ENCODE measurements at regions not wholly inside any gene's neighbourhood (a gene's known extent, or its start where the extent isn't known, plus 50 kb on each side); places are given as distances from the start of the nearest gene placed in this dataset.

DNA sequence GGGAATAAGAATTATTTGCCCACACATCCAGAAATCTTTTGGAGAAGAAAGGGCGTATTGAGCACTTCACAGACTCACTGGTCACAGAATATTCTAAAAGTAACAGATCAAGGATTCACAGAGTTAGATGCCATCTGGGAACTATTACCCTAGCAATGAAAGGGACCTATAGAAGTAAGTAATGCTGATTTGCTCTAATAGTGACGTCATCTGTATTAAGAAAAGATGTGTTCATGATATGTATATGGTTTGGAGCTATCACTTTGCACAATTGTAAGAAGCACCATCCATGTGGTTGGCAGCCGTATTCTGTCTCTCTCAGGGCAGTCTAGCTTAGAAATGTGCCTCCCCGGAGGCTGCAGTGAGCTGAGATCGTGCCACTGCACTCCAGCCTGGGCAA is 52.8 kb upstream of the SV2C start:
- Histone ChIP-seq H3K4me1 (no peaks in the 10 kb centered on the region), H3K27ac (replicated peaks) (no peak overlapping the region), H3K36me3 (no peaks in the 10 kb centered on the region), H3K4me3 (no peak overlapping the region), H3K27me3 (ENCODE audit: low read depth) (no peaks in the 10 kb centered on the region), H3K9me3 (replicated peaks) (peaks cover 3% of the 10 kb centered on the region)
- TF ChIP-seq, protein P1, sequence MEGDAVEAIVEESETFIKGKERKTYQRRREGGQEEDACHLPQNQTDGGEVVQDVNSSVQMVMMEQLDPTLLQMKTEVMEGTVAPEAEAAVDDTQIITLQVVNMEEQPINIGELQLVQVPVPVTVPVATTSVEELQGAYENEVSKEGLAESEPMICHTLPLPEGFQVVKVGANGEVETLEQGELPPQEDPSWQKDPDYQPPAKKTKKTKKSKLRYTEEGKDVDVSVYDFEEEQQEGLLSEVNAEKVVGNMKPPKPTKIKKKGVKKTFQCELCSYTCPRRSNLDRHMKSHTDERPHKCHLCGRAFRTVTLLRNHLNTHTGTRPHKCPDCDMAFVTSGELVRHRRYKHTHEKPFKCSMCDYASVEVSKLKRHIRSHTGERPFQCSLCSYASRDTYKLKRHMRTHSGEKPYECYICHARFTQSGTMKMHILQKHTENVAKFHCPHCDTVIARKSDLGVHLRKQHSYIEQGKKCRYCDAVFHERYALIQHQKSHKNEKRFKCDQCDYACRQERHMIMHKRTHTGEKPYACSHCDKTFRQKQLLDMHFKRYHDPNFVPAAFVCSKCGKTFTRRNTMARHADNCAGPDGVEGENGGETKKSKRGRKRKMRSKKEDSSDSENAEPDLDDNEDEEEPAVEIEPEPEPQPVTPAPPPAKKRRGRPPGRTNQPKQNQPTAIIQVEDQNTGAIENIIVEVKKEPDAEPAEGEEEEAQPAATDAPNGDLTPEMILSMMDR (IDR thresholded peaks at IDR 0.05; ENCODE audit: borderline replicate concordance) = no peak
- intact Hi-C loops (cut with micrococcal nuclease) = no loop called here
- no peak for DNase-seq

GRCh38 chr5:76029739-76030138 is 53.4 kb upstream of the SV2C start:
- H3K27ac ChIP-seq (replicated peaks) = no peak overlapping the region
- peaks cover 3% of the 10 kb centered on the region for H3K9me3 ChIP-seq (replicated peaks)
- no peaks in the 10 kb centered on the region for H3K36me3 ChIP-seq
- intact Hi-C loops (cut with micrococcal nuclease) = no loop called here
- H3K4me1 ChIP-seq = no peaks in the 10 kb centered on the region
- no peak for DNase-seq
- no peaks in the 10 kb centered on the region for H3K27me3 ChIP-seq (ENCODE audit: low read depth)
- TF ChIP-seq, protein P1 (IDR thresholded peaks at IDR 0.05; ENCODE audit: borderline replicate concordance) = no peak
- H3K4me3 ChIP-seq = no peak overlapping the region

DNA sequence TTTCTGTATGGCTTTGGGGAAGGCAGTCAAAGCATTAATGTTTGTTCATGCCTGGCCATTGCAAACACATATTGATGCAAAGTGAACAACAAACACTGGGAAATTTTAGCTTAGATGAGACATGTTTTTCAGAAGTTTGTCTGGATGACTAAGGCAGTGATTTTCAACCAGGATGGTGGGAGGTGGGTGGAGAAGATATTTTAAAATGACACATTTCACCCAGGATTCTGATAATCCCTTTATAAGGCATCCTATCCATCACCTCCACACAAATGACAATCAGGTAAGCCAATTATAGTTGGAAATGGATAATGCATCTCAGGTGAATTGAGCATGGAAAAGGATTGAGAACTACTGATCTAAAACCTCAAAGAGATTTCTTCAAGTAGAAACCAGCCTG is 57.4 kb upstream of the SV2C start:
- H3K4me3 ChIP-seq = no peak overlapping the region
- DNase-seq = no peak
- H3K4me1 ChIP-seq = no peaks in the 10 kb centered on the region
- H3K27me3 ChIP-seq (ENCODE audit: low read depth) = no peaks in the 10 kb centered on the region
- intact Hi-C loops (cut with micrococcal nuclease) = no loop called here
- H3K27ac ChIP-seq (replicated peaks) = no peak overlapping the region
- TF ChIP-seq, protein P1 (IDR thresholded peaks at IDR 0.05; ENCODE audit: borderline replicate concordance) = no peak
- H3K36me3 ChIP-seq = no peaks in the 10 kb centered on the region
- H3K9me3 ChIP-seq (replicated peaks) = no peaks in the 10 kb centered on the region

GRCh38 chr5:76025069-76025468 is 58.1 kb upstream of the SV2C start:
- H3K27me3 ChIP-seq (ENCODE audit: low read depth) = no peaks in the 10 kb centered on the region
- no peaks in the 10 kb centered on the region for H3K9me3 ChIP-seq (replicated peaks)
- no peak overlapping the region for H3K27ac ChIP-seq (replicated peaks)
- TF ChIP-seq, protein P1 (IDR thresholded peaks at IDR 0.05; ENCODE audit: borderline replicate concordance) = no peak
- no peaks in the 10 kb centered on the region for H3K4me1 ChIP-seq
- no peak for DNase-seq
- intact Hi-C loops (cut with micrococcal nuclease) = no loop called here
- no peak overlapping the region for H3K4me3 ChIP-seq
- H3K36me3 ChIP-seq = no peaks in the 10 kb centered on the region

DNA sequence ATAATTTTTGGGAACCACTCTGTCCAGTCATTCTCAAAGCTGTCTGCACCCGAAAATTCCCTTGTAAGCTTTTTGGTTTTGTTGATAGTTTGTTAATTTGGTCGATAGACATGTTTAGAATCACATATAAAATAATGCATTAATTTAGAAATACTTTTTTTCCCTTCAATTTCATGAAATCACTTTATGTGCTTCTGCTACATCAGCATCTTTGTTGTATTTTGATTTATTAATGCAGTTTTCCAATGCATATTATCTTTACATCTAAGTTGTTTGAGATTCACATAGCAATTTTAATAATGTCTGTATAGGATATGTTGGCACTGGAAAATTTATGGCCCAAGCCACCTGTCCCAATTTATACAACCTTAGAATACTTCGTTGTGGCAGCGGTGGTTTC is 60.6 kb upstream of the SV2C start:
- intact Hi-C loops (cut with micrococcal nuclease) = no loop called here
- H3K4me3 ChIP-seq = no peak overlapping the region
- H3K27ac ChIP-seq (replicated peaks) = no peak overlapping the region
- DNase-seq = no peak
- no peaks in the 10 kb centered on the region for H3K27me3 ChIP-seq (ENCODE audit: low read depth)
- H3K4me1 ChIP-seq = no peaks in the 10 kb centered on the region
- no peaks in the 10 kb centered on the region for H3K36me3 ChIP-seq
- TF ChIP-seq, protein P1 (IDR thresholded peaks at IDR 0.05; ENCODE audit: borderline replicate concordance) = no peak
- H3K9me3 ChIP-seq (replicated peaks) = no peaks in the 10 kb centered on the region

All from left ventricle myocardium inferior (tissue), 1 donor.